ENCODE measurements at regions not wholly inside any gene's neighbourhood (a gene's known extent, or its start where the extent isn't known, plus 50 kb on each side); places are given as distances from the start of the nearest gene placed in this dataset.
"Not testable (repeated sequence)": the region's sequence is repeated elsewhere in the genome, so short reads cannot be mapped to it uniquely, and the experiment has no call there.

- H3K4me3 ChIP-seq, result no peak overlapping the region
Observed at GRCh38 chr6:11908436-11909105, 103.5 kb upstream of the HIVEP1 start.

GRCh38 chr6:11903645-11904044, 108.5 kb upstream of the HIVEP1 start:
- no peaks in the 10 kb centered on the region for H3K36me3 ChIP-seq
- H3K4me3 ChIP-seq, result no peak overlapping the region
- no peaks in the 10 kb centered on the region for H3K27me3 ChIP-seq
- peaks cover 8% of the 10 kb centered on the region for H3K9me3 ChIP-seq
- no peak for DNase-seq

More at GRCh38 chr6:11908436-11909105, 103.5 kb upstream of the HIVEP1 start:
- Histone ChIP-seq H3K27me3 (no peaks in the 10 kb centered on the region), H3K9me3 (peaks cover 2% of the 10 kb centered on the region; the same call in 1 of the 2 replicates), H3K36me3 (no peaks in the 10 kb centered on the region)
- no peak for DNase-seq

DNA sequence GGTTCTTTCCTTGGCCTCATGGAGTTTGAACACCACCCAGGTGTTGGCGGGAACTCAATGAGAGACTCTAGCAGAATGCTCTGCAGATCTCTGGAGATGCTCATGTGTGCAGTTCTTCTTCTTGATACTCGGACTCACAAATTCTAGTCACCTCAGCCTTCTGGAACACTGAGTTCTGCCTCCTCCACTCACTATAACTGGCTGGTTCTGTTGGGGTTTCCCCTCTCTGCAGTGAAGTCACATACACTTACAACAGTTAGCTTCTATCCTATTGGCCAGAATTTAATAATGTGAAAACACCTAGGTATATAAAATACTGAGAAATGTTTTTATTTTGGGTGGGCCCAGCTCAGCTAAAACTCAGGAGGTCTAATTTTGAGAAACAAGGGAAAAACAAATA, 109.6 kb upstream of the HIVEP1 start:
- Histone ChIP-seq H3K27me3 (no peaks in the 10 kb centered on the region), H3K9me3 (peaks cover 8% of the 10 kb centered on the region), H3K4me3 (no peak overlapping the region), H3K36me3 (no peaks in the 10 kb centered on the region)
- DNase-seq, result no peak

- no peaks in the 10 kb centered on the region for H3K27me3 ChIP-seq
- no peaks in the 10 kb centered on the region for H3K36me3 ChIP-seq
- H3K9me3 ChIP-seq, result peaks cover 8% of the 10 kb centered on the region
- no peak for DNase-seq
- no peak overlapping the region for H3K4me3 ChIP-seq
Observed at GRCh38 chr6:11900662-11901598, 111.2 kb upstream of the HIVEP1 start.

DNA sequence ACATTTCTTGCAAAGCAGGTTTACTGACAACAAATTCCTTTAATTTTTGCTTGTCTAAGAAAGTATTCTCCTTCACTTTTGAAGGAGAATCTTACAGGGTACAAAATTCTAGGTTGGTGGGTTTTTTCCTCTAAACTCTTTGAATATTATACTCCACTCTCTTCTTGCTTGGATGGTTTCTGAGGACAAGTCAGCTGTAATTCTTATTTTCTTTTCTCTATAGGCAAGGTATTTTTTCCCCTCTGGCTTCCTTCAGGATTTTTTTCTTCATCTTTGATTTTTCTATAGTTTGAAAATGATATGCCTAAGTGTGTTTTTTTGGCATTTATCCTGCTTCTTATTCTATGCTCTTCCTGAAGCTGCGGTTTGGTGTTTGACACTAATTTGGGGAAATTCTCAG, 112.5 kb upstream of the HIVEP1 start:
- Histone ChIP-seq H3K9me3 (peaks cover 8% of the 10 kb centered on the region), H3K27me3 (no peaks in the 10 kb centered on the region), H3K4me3 (no peak overlapping the region), H3K36me3 (no peaks in the 10 kb centered on the region)
- DNase-seq, result no peak

GRCh38 chr6:11894212-11894611, 115.6 kb upstream of the ADTRP start:
- no peak for DNase-seq
- Histone ChIP-seq H3K9me3 (no peaks in the 10 kb centered on the region), H3K27me3 (no peaks in the 10 kb centered on the region; the same call in 1 of the 2 replicates), H3K4me3 (no peak overlapping the region), H3K36me3 (no peaks in the 10 kb centered on the region)

- H3K36me3 ChIP-seq, result no peaks in the 10 kb centered on the region
- H3K9me3 ChIP-seq, result no peaks in the 10 kb centered on the region
- no peaks in the 10 kb centered on the region; the same call in 1 of the 2 replicates for H3K27me3 ChIP-seq
- no peak for DNase-seq
- no peak overlapping the region for H3K4me3 ChIP-seq
Observed at GRCh38 chr6:11891547-11891946, 112.9 kb upstream of the ADTRP start.

- no peak for DNase-seq
Observed at GRCh38 chr6:11890849-11891248, 112.2 kb upstream of the ADTRP start.

GRCh38 chr6:11890209-11890608, 111.6 kb upstream of the ADTRP start:
- H3K27me3 ChIP-seq, result no peaks in the 10 kb centered on the region; the same call in 1 of the 2 replicates
- no peaks in the 10 kb centered on the region for H3K36me3 ChIP-seq
- DNase-seq, result no peak
- no peak overlapping the region for H3K4me3 ChIP-seq
- no peaks in the 10 kb centered on the region for H3K9me3 ChIP-seq

More at GRCh38 chr6:11890849-11891248, 112.2 kb upstream of the ADTRP start:
- no peak overlapping the region for H3K4me3 ChIP-seq
- H3K27me3 ChIP-seq, result no peaks in the 10 kb centered on the region; the same call in 1 of the 2 replicates
- H3K9me3 ChIP-seq, result no peaks in the 10 kb centered on the region
- H3K36me3 ChIP-seq, result no peaks in the 10 kb centered on the region

- DNase-seq, result no peak
- Histone ChIP-seq H3K27me3 (no peaks in the 10 kb centered on the region; the same call in 1 of the 2 replicates), H3K4me3 (no peak overlapping the region), H3K36me3 (no peaks in the 10 kb centered on the region), H3K9me3 (no peaks in the 10 kb centered on the region)
Observed at GRCh38 chr6:11889572-11889971, 111.0 kb upstream of the ADTRP start.

- H3K36me3 ChIP-seq, result no peaks in the 10 kb centered on the region
- H3K27me3 ChIP-seq, result no peaks in the 10 kb centered on the region; the same call in 1 of the 2 replicates
- DNase-seq, result no peak
- H3K4me3 ChIP-seq, result no peak overlapping the region
- H3K9me3 ChIP-seq, result no peaks in the 10 kb centered on the region
Observed at GRCh38 chr6:11888727-11889126, 110.1 kb upstream of the ADTRP start.

DNA sequence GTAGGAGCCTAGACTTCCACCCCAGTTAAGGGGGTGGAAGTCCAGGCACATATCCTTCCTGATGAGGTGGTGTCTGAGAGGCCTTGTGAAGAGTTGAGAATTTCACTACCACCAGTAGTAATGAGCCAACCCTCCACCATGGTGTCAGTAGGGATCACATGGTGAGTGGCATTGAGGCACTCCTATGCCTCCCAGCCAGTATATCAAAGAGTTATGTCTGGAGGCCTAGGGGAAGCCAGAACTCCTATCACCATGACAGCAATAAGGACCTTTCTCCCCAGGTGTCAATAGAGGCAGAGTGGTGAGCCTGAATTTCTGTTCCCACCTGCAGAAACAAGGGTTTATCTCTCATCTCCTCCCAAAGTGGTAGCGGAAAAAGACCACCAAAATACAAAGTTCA, 106.6 kb upstream of the ADTRP start:
- Histone ChIP-seq H3K36me3 (no peaks in the 10 kb centered on the region), H3K9me3 (peaks cover 5% of the 10 kb centered on the region; the same call in 1 of the 2 replicates), H3K4me3 (no peak overlapping the region), H3K27me3 (no peaks in the 10 kb centered on the region; the same call in 1 of the 2 replicates)
- no peak for DNase-seq

GRCh38 chr6:11883471-11883870, 104.9 kb upstream of the ADTRP start:
- H3K4me3 ChIP-seq, H3K27me3 ChIP-seq, H3K36me3 ChIP-seq, DNase-seq, H3K9me3 ChIP-seq: not testable (repeated sequence)

DNA sequence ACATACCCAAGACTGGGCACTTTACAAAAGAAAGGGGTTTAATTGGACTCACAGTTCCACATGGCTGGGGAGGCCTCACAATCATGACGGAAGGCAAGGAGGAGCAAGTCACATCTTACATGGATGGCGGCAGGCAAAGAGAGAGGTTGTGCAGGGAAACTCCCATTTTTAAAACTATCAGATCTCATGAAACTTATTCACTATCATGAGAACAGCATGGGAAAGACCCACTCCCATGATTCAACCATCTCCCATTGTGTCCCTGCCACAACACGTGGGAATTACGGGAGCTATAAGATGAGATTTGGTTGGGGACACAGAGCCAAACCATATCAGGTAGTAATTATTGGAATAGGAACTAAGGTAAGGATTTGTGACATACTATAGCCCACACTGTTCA, 101.6 kb upstream of the ADTRP start:
- H3K27me3 ChIP-seq, H3K9me3 ChIP-seq, H3K36me3 ChIP-seq, DNase-seq, H3K4me3 ChIP-seq: not testable (repeated sequence)

DNA sequence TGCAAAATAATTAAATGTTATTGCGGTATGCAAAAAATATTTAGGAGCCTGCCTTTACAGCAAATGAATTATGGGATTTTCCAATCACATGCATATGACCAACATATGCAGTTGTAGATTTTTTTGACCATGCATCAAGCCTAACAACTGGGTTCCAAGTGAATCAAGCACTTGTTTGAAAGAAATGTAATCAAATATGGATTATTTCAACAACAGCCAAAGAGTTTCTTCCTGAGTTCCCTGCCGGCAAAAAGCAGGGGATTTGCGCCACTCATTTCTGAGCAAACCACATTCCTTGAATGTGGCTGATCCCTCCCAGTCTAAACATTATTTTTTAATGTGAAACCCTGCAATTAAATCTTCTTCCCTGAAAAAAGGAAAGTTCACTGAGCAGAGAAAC, 100.1 kb upstream of the ADTRP start:
- Histone ChIP-seq H3K4me3 (no peak overlapping the region), H3K9me3 (peaks cover 5% of the 10 kb centered on the region; the same call in 1 of the 2 replicates), H3K36me3 (no peaks in the 10 kb centered on the region), H3K27me3 (no peaks in the 10 kb centered on the region)
- DNase-seq, result no peak

- H3K4me3 ChIP-seq, result no peak overlapping the region
- no peaks in the 10 kb centered on the region for H3K27me3 ChIP-seq
- H3K36me3 ChIP-seq, result no peaks in the 10 kb centered on the region
- DNase-seq, result no peak
- peaks cover 5% of the 10 kb centered on the region; the same call in 1 of the 2 replicates for H3K9me3 ChIP-seq
Observed at GRCh38 chr6:11878029-11878428, 99.4 kb upstream of the ADTRP start.

- H3K4me3 ChIP-seq, result no peak overlapping the region
Observed at GRCh38 chr6:11876934-11877433, 98.4 kb upstream of the ADTRP start.

More at GRCh38 chr6:11876934-11877433, 98.4 kb upstream of the ADTRP start:
- DNase-seq, result no peak
- Histone ChIP-seq H3K27me3 (no peaks in the 10 kb centered on the region), H3K9me3 (no peaks in the 10 kb centered on the region), H3K36me3 (no peaks in the 10 kb centered on the region)
